ENCODE measurements at regions not wholly inside any gene's neighbourhood (a gene's known extent, or its start where the extent isn't known, plus 50 kb on each side); places are given as distances from the start of the nearest gene placed in this dataset.

GRCh38 chr4:151833174-151833573 is 72.4 kb upstream of the GATB start:
- TF ChIP-seq CTCF (IDR thresholded peaks at IDR 0.05; ENCODE audit: low read depth, low read length, poor library complexity, severe bottlenecking) (no peak), EZH2phosphoT487 (IDR thresholded peaks at IDR 0.05; ENCODE audit: borderline replicate concordance, low read length) (no peak)

Measured in DOHH2 (cell line).